ENCODE measurements at regions not wholly inside any gene's neighbourhood (a gene's known extent, or its start where the extent isn't known, plus 50 kb on each side); places are given as distances from the start of the nearest gene placed in this dataset.

DNA sequence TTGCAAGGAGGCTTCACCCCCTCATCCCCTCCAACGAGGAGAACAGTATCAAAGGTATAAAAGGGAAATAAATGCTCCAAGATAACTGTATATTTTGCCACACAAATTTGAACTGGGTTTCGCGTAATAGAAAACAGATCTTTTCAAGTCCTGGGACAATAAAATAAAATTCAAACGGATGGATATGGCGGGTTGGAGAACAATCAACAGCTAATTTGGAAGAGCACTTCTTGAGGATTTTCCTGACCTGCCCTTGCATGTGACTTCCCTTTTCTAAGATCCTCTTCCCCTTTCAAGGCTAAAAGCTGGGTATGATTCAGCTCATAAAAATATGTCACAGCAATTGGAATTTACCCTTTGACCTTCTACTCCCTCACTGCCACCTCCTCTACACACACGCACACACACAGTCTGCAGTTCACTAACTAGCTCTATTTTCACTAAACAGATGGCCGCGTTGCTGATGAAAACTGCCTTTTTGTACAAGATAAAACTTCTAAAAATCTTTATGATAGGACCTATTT, 386.9 kb downstream of the FIGN start:
- TF ChIP-seq, protein P1, sequence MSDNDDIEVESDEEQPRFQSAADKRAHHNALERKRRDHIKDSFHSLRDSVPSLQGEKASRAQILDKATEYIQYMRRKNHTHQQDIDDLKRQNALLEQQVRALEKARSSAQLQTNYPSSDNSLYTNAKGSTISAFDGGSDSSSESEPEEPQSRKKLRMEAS (CRISPR knock-in tag; IDR thresholded peaks at IDR 0.05): no peak
- TF ChIP-seq, protein P2, sequence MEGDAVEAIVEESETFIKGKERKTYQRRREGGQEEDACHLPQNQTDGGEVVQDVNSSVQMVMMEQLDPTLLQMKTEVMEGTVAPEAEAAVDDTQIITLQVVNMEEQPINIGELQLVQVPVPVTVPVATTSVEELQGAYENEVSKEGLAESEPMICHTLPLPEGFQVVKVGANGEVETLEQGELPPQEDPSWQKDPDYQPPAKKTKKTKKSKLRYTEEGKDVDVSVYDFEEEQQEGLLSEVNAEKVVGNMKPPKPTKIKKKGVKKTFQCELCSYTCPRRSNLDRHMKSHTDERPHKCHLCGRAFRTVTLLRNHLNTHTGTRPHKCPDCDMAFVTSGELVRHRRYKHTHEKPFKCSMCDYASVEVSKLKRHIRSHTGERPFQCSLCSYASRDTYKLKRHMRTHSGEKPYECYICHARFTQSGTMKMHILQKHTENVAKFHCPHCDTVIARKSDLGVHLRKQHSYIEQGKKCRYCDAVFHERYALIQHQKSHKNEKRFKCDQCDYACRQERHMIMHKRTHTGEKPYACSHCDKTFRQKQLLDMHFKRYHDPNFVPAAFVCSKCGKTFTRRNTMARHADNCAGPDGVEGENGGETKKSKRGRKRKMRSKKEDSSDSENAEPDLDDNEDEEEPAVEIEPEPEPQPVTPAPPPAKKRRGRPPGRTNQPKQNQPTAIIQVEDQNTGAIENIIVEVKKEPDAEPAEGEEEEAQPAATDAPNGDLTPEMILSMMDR (IDR thresholded peaks at IDR 0.05): no peak
- TF ChIP-seq, protein P3, sequence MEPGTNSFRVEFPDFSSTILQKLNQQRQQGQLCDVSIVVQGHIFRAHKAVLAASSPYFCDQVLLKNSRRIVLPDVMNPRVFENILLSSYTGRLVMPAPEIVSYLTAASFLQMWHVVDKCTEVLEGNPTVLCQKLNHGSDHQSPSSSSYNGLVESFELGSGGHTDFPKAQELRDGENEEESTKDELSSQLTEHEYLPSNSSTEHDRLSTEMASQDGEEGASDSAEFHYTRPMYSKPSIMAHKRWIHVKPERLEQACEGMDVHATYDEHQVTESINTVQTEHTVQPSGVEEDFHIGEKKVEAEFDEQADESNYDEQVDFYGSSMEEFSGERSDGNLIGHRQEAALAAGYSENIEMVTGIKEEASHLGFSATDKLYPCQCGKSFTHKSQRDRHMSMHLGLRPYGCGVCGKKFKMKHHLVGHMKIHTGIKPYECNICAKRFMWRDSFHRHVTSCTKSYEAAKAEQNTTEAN (CRISPR knock-in tag; IDR thresholded peaks at IDR 0.05): no peak
- TF ChIP-seq GABPB1 (CRISPR knock-in tag; IDR thresholded peaks at IDR 0.05) (no peak), NR1H2 (CRISPR knock-in tag; IDR thresholded peaks at IDR 0.05) (no peak), SP1 (CRISPR knock-in tag; conservative IDR thresholded peaks at IDR 0.05) (no peak), CREB1 (CRISPR knock-in tag; IDR thresholded peaks at IDR 0.05) (no peak), TEAD1 (CRISPR knock-in tag; IDR thresholded peaks at IDR 0.05) (no peak)

Data from WTC11 (cell line).